Renal pelvis (tissue), 1 donor: ENCODE measurements at regions not wholly inside any gene's neighbourhood (a gene's known extent, or its start where the extent isn't known, plus 50 kb on each side); places are given as distances from the start of the nearest gene placed in this dataset.
"Not testable (repeated sequence)": the region's sequence is repeated elsewhere in the genome, so short reads cannot be mapped to it uniquely, and the experiment has no call there.

ENCODE experiments used
- DNase-seq: peaks from one replicate; pipeline ENCODE4 v3.0.0-alpha.2; 2013

GRCh38 chr13:109702030-109702597 lies 84.3 kb downstream of the IRS2 start:
- DNase-seq, result not testable (repeated sequence)

DNA sequence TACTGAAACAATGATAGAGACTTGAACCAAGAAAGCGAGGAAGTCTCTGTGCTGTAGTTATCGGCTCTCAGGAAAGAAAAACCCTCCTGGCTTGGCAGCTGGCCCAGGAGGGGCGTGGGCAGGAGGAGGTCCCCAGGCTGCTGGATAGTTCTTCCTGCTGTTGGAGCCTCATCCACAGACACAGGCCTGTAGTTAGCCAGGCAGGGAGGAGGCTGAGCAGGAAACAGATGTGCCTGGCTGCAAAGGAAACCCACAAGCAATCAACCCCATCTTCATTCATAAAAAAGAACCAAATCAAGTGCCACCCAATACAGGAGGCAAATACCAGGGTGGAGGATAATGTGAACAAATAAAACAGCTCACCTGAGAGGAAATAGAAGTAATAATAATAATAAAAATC lies 86.2 kb downstream of the IRS2 start:
- peak; percentile 61 for DNase-seq

GRCh38 chr13:109699628-109700071 lies 86.7 kb downstream of the IRS2 start:
- DNase-seq, result no peak

DNA sequence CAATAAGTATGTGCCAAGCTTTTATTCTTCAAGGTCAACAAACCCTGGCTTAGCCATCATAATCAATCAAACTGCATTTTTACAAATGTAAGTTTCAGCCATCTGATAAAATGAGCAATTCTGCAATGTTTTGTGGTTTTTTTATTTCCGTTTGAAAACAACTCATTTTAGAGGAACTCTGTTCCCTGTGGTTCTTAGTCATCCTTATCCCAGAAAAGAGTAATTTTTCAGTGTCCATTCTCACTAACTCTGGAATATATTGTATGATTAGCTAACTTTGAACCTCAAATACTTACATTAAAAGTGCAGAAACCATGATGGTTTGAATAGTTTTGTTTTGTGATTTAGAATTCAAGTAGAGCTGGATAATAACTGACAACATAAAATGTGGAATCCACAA lies 87.6 kb downstream of the IRS2 start:
- no peak for DNase-seq

DNA sequence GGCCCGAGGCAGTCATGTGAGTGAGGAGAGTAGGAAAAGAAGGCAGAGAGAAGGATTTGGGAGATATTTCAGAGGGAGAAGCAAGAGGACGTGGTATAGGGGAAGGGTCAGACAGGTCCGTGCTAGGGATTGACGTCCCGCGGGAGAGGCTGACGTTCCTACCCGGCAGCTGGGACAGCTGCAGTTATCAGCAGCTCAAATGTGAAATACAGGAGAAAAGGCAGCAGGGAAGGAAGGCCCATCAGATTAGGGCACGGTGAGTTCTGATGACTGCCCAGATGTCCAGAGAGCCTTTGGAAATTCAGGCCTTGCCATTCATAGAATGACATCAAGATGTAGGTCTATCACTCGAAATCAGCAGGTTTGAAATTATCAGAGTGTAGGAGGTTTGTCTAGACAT lies 88.4 kb downstream of the IRS2 start:
- DNase-seq, result no peak

DNA sequence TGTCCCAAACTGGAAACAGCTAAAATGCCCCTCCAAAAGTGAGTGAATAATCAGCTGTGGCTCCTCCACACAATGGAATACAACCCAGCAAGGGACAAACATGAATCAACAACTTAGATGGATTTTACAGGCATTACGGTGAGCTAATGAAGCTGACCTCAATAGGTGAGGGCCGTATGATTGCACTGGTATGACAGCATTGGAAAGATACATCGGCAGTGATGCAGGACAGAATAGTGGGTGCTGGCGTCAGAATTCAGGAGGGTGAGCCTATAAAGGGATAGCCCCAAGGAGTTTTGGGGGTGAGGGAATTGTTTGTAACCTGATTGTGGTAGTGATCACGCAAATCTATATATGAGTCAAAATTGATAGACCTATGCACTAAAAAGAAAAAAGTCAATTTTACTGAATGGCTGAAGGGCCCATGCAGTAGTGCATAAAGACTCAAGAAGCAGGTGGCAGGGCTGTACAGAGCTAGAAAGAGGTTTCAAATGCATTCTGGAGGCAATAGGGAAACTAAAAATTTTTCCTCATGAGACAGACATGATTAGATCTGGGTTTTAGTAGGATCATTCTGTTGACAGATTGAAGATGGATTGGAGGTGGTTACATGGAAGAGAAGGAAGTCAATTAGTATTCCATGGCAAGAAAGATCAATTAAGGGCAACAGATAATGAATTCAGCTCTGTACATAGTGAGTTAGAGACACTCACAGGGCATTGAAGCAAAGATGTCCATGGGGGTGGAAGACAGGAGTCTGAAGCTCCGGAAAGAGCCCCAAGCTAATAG lies 90.8 kb downstream of the IRS2 start:
- DNase-seq, result no peak

GRCh38 chr13:109694972-109695371 lies 91.4 kb downstream of the IRS2 start:
- no peak for DNase-seq

DNA sequence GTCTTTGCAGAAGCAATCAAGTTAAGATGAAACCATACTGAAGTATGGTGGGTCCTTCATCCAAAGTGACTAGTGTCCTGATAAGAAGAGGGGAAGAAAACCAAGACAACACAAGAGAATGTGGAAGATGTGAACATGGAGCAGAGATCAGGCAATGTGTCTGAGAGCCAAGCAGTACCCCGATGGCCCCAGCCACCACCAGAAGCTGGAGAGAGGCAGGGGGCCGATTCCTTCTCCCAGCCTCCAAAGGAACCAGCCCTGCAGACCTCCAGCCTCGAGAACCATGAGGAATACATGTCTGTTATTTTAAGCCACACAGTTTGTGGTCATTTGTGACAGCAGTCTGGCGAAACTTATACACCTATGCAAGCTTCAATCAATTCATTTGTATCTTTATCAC lies 93.2 kb downstream of the IRS2 start:
- DNase-seq, result no peak

DNA sequence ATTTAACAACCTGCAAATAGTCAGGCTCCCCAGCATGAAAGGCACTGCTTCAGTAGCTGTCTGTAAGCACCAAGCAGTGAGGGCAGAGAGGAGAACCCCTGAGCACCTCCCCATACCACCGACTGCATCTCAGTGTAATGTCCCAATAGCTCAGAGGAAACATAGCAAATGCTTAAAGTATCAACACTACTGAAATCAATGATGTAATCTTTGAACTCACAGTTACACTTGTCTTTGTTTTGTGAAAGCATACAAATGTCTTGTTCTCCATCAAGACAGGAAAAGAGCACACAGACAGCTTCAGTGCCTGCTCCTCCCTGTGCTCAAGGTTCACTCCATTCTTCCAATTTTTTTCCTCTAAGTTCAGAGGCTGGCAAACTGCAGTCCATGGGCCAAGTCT lies 94.7 kb downstream of the IRS2 start:
- no peak for DNase-seq

GRCh38 chr13:109687559-109688448 lies 98.6 kb downstream of the IRS2 start:
- no peak for DNase-seq

DNA sequence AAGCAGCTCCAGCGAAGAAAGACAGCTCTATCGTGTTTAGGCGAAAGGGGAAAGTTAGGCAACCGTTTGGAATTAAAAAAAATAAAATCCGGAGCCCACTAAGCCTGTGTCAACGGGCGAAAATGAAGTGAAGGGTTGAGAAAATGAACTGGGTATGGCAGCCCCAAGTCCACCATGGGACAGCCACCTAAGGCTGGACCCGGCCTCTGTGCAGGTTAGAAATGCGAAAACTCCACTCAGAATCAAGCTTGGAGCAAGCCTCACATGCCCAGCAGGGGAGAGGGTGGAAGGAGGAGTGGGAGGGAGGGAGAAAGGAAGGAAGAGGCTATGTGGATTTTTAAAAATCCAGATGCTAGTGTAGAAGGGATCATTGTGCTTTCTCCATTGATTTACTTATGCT lies 101.2 kb downstream of the IRS2 start:
- no peak for DNase-seq

DNA sequence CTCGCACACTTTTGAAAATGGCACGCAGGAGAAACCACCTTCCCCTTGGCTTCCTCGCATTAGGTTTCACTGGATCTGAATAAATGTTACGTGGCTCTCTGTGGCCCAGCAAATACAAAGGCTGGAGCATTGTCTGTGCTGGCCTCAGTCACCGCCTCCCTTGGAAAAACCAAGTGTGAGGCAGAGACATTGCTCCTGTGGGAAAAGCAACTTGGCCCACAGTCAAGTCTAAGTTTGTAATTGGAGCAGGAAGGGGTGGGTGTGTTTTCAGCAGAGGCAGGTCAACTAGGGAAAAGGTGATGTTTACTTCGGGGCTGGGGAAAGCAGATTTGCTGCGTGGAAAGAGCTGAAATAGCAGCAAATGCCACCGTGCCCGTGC lies 101.6 kb downstream of the IRS2 start:
- DNase-seq, result no peak

DNA sequence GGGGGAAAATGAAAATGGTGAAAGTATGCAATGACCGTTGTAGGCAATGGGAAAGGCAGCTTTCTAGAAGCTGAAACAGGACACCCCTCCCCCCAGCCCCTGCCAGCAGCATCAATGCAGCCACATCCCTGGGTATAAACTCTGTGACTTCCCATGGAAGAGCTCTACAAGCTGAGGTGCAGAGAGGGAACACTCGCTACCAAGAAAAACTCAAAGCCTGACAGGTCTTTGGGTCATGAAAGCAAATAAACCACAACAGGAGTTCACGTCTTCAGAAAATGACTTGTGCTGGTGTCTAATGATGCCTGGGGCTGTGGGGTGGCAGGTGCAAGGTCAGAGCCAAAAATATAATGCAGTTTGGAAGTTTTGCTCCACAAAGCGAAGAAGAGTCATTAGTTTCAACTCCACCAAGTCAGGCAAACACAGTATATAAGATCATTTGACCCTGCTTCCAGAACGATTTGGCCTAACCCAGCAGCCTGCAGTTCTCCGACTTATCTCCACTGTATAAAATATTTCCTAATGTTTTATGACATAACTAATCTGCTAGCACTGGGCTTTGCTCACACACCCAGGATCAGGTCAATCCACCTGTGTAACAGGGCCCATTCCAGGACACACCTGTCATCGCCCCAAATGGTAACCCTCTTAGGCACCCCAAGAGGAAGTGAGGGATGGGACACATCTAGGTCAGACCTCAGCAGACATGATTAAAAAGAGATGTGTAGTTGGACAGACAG lies 102.1 kb downstream of the IRS2 start:
- no peak for DNase-seq

GRCh38 chr13:109682534-109683244 lies 103.7 kb downstream of the IRS2 start:
- no peak for DNase-seq

GRCh38 chr13:109680930-109681329 lies 105.5 kb downstream of the IRS2 start:
- DNase-seq, result no peak

GRCh38 chr13:109680288-109680687 lies 106.1 kb downstream of the IRS2 start:
- no peak for DNase-seq

DNA sequence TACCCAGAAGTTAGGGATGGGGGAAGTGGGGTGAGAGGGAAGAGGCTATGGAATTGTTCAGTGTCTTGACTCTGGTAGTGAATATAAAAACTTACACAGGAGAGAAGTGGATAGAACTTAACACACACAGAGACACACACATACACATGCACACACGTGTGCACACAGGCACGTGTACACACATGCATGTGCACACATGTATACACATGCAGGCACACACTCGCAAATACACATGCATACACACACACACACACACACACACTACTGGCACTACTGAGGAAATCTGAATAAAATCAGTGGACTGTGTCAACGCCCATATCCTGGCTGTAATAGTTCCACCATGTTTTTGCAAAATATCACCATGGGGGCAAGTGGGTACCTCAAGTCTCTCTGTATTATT lies 107.9 kb downstream of the IRS2 start:
- no peak for DNase-seq

DNA sequence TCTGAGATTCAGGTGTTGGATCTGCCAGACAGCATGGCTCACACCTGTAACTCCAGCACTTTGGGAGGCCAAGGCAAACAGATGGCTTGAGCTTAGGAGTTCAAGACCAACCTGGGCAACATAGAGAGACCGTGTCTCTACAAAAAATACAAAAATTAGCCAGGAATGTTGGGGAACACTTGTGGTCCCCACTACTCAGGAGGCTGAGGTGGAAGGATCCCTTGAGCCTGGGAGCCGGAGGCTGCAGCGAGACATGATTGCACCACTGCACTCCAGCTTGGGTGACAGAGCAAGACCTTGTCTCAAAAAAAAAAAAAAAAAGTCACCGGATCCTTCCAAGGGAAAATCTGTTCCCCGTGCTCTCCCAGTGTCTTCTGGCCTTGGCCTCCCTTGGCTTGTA lies 109.2 kb downstream of the IRS2 start:
- no peak for DNase-seq

GRCh38 chr13:109673477-109673876 lies 112.9 kb downstream of the IRS2 start:
- DNase-seq, result no peak

DNA sequence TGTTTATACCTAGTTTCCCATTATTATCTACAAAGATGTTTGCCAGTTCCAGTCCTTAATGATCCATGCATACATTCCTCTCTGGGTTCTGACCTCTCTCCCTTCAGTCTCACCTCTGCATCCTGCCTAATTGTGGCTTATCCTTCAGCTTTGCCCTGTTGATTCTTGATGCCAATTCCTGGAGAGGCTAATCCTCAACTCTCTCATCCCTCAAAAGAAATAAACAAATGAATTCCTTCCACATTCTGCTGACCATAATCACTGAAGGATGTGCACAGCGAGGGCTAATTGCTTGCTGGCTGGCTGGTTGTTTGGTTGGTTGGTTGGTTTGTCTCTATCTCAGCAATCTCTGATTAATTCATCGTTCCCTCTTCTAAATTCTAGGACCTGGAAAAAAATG lies 113.8 kb downstream of the IRS2 start:
- no peak for DNase-seq

GRCh38 chr13:109671919-109672318 lies 114.5 kb downstream of the IRS2 start:
- no peak for DNase-seq

DNA sequence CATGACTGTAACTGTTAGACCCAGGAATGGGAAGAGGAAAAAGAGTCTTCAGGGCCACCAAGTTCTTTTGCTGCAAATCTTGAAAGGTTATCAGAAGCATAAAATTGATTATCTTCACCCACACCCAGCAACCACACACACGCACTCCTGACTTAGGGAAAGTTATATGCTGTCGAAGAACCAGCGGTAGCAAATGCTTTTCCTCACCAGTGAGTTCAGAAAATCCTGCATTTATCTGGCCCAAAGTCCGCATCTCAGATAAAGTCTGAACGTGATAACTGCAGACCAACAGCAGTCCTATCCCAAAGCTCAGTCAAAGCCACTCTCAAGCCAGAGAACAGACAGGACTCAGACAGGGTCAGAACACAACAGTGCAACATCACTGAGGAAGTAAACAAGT lies 115.6 kb downstream of the IRS2 start:
- no peak for DNase-seq
